Effector memory CD4-positive, alpha-beta T cell (primary cell): ENCODE measurements at regions not wholly inside any gene's neighbourhood (a gene's known extent, or its start where the extent isn't known, plus 50 kb on each side); places are given as distances from the start of the nearest gene placed in this dataset.

Experiments
- DNase-seq, 3 donors: peaks; one replicate each; pipeline ENCODE4 v3.0.0-alpha.2; 2020
- H3K27ac ChIP-seq: 2 replicates; pipeline ENCODE4 v1.7.0; 2013; ENCODE audit warnings: mild to moderate bottlenecking, low read length, moderate library complexity; ENCODE audit not compliant: insufficient read depth, poor library complexity, severe bottlenecking
- H3K27me3 ChIP-seq: replicated peaks from 2 replicates; pipeline ENCODE4 v1.7.0; 2013; ENCODE audit warnings: mild to moderate bottlenecking, low read length; ENCODE audit not compliant: insufficient read depth, control insufficient read depth, poor library complexity, severe bottlenecking
- H3K36me3 ChIP-seq: 2 replicates; pipeline ENCODE4 v1.7.0; 2013; ENCODE audit warnings: mild to moderate bottlenecking, low read length, moderate library complexity; ENCODE audit not compliant: control insufficient read depth, insufficient read depth
- H3K4me1 ChIP-seq: 2 replicates; pipeline ENCODE4 v1.7.0; 2013; ENCODE audit warnings: low read length, mild to moderate bottlenecking; ENCODE audit not compliant: control insufficient read depth, insufficient read depth, poor library complexity, severe bottlenecking
- H3K4me3 ChIP-seq: 2 replicates; pipeline ENCODE4 v1.7.0; 2013; ENCODE audit warnings: low read length, low read depth, mild to moderate bottlenecking; ENCODE audit not compliant: insufficient read depth, poor library complexity, severe bottlenecking
- H3K9me3 ChIP-seq: 2 replicates; pipeline ENCODE4 v1.7.0; 2013; ENCODE audit warnings: mild to moderate bottlenecking, low read length, moderate library complexity; ENCODE audit not compliant: control insufficient read depth

- Histone ChIP-seq H3K4me1 (no peaks in the 10 kb centered on the region), H3K9me3 (no peaks in the 10 kb centered on the region), H3K27ac (no peak overlapping the region), H3K36me3 (no peaks in the 10 kb centered on the region), H3K27me3 (peaks cover 9% of the 10 kb centered on the region), H3K4me3 (no peak overlapping the region)
- DNase-seq: no peak
Measured at GRCh38 chr14:22699801-22700564, 55.8 kb upstream of the OR6J1 start.

GRCh38 chr14:22713631-22713950, 52.9 kb upstream of the OXA1L start:
- Histone ChIP-seq H3K4me3 (peak overlapping the region; percentile 36), H3K27ac (no peak overlapping the region), H3K9me3 (no peaks in the 10 kb centered on the region), H3K27me3 (peaks cover 15% of the 10 kb centered on the region), H3K4me1 (peaks cover 9% of the 10 kb centered on the region), H3K36me3 (no peaks in the 10 kb centered on the region)
- DNase-seq: no peak

- Histone ChIP-seq H3K4me3 (no peak overlapping the region), H3K27me3 (peaks cover 15% of the 10 kb centered on the region), H3K27ac (no peak overlapping the region), H3K4me1 (peaks cover 9% of the 10 kb centered on the region), H3K9me3 (no peaks in the 10 kb centered on the region), H3K36me3 (no peaks in the 10 kb centered on the region)
- no peak for DNase-seq
Measured at GRCh38 chr14:22715186-22715812, 51.2 kb upstream of the OXA1L start.

- Histone ChIP-seq H3K4me1 (peaks cover 9% of the 10 kb centered on the region), H3K27me3 (peaks cover 14% of the 10 kb centered on the region), H3K4me3 (no peak overlapping the region), H3K27ac (no peak overlapping the region), H3K36me3 (no peaks in the 10 kb centered on the region), H3K9me3 (no peaks in the 10 kb centered on the region)
- no peak for DNase-seq
Measured at GRCh38 chr14:22715890-22716289, 50.6 kb upstream of the OXA1L start.
